ENCODE measurements at regions not wholly inside any gene's neighbourhood (a gene's known extent, or its start where the extent isn't known, plus 50 kb on each side); places are given as distances from the start of the nearest gene placed in this dataset.

DNA sequence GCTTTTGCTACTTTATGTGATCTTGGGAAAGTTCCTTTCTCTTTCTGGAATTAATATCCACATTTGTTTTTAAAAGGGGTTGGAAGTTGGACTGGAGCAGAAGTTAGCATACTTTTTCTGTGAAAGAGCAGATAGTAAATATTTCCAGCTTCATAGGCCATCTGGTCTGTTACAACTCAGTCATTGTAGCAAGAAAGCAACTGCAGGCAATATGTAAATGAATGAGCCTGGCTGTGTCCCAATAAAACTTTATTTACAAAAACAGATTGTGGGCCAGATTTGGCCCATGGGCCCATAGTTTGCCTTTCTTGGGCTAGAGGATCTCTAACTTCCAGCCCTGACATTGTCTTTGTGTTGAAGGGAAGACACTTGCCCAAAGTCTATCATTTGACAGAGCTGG lies 104.4 kb downstream of the ACTL7B start:
- Histone ChIP-seq H3K23ac (ENCODE audit: low read length) (no peak overlapping the region), H3K79me2 (ENCODE audit: control insufficient read depth, insufficient read depth, low read length, poor library complexity) (no peaks in the 10 kb centered on the region), H3K18ac (ENCODE audit: low read length) (no peak overlapping the region), H3K9me3 (ENCODE audit: insufficient read depth, low read depth, low read length) (peaks cover 3% of the 10 kb centered on the region), H3K9ac (ENCODE audit: low read length) (no peak overlapping the region), H3K27me3 (ENCODE audit: insufficient read depth, low read length) (no peaks in the 10 kb centered on the region), H3K4ac (ENCODE audit: low read depth, low read length) (no peak overlapping the region), H4K12ac (ENCODE audit: low read depth, low read length) (no peak overlapping the region), H2AFZ (ENCODE audit: insufficient read depth, low read length, poor library complexity) (no peak overlapping the region), H3K14ac (ENCODE audit: low read length) (no peak overlapping the region), H3K27ac (ENCODE audit: low read depth, low read length) (no peak overlapping the region), H4K91ac (ENCODE audit: low read depth, low read length) (no peak overlapping the region), H2BK5ac (ENCODE audit: low read depth, low read length, poor library complexity) (no peak overlapping the region), H2BK12ac (ENCODE audit: low read length) (no peak overlapping the region), H4K8ac (ENCODE audit: low read depth, low read length) (no peak overlapping the region), H2AK5ac (ENCODE audit: low read length) (no peak overlapping the region), H3K4me1 (ENCODE audit: control insufficient read depth in 1 of 2, insufficient read depth in 2 of 2, low read length in 2 of 2) (no peaks in the 10 kb centered on the region), H3K4me3 (ENCODE audit: low read depth, low read length) (no peak overlapping the region), H3K4me2 (ENCODE audit: low read length) (no peak overlapping the region), H3K36me3 (ENCODE audit: control insufficient read depth in 1 of 2, insufficient read depth in 2 of 2, low read length in 2 of 2) (no peaks in the 10 kb centered on the region), H3K79me1 (ENCODE audit: low read length) (no peaks in the 10 kb centered on the region), H2BK120ac (ENCODE audit: insufficient read depth, low read length, poor library complexity) (no peak overlapping the region)
- no peak for DNase-seq

DNA sequence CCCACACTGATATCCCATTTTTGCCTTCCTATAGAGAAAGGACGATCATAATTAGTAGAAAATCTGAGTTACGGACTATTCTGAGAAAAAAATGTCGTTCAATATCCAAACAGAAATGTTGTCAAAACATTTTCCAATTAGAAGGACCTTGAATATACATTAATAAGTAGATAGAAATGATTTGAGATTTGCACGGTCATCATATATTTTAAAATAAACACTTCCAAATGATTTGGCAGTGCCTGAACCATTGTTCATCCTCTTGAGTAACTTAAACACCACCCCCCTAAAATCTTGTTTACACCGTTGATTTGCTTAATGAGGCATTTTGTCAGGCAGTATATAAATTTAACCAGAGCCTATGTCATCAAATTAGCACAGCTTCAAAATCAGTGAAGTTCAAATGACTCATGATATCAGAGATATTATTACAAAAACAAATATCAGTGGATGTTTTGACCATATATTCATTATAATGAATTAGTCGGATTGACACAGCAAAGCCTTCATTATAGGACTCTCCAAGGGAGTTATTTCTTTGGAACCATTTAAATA lies 105.0 kb downstream of the ACTL7B start:
- Histone ChIP-seq H3K9me3 (ENCODE audit: insufficient read depth, low read depth, low read length) (peaks cover 3% of the 10 kb centered on the region), H2AK5ac (ENCODE audit: low read length) (no peak overlapping the region), H3K36me3 (ENCODE audit: control insufficient read depth in 1 of 2, insufficient read depth in 2 of 2, low read length in 2 of 2) (no peaks in the 10 kb centered on the region), H4K8ac (ENCODE audit: low read depth, low read length) (no peak overlapping the region), H2BK120ac (ENCODE audit: insufficient read depth, low read length, poor library complexity) (no peak overlapping the region), H2BK5ac (ENCODE audit: low read depth, low read length, poor library complexity) (no peak overlapping the region), H3K4me2 (ENCODE audit: low read length) (no peak overlapping the region), H3K79me1 (ENCODE audit: low read length) (no peaks in the 10 kb centered on the region), H3K9ac (ENCODE audit: low read length) (no peak overlapping the region), H3K4ac (ENCODE audit: low read depth, low read length) (no peak overlapping the region), H3K27me3 (ENCODE audit: insufficient read depth, low read length) (no peaks in the 10 kb centered on the region), H2AFZ (ENCODE audit: insufficient read depth, low read length, poor library complexity) (no peak overlapping the region), H4K12ac (ENCODE audit: low read depth, low read length) (no peak overlapping the region), H3K4me1 (ENCODE audit: control insufficient read depth in 1 of 2, insufficient read depth in 2 of 2, low read length in 2 of 2) (no peaks in the 10 kb centered on the region), H3K4me3 (ENCODE audit: low read depth, low read length) (no peak overlapping the region), H4K91ac (ENCODE audit: low read depth, low read length) (no peak overlapping the region), H3K27ac (ENCODE audit: low read depth, low read length) (no peak overlapping the region), H2BK12ac (ENCODE audit: low read length) (no peak overlapping the region), H3K18ac (ENCODE audit: low read length) (no peak overlapping the region), H3K14ac (ENCODE audit: low read length) (no peak overlapping the region), H3K23ac (ENCODE audit: low read length) (no peak overlapping the region), H3K79me2 (ENCODE audit: control insufficient read depth, insufficient read depth, low read length, poor library complexity) (no peaks in the 10 kb centered on the region)
- DNase-seq, result no peak
- no CpG with 5 or more reads among the region's 6 CpGs for WGBS (ENCODE audit: extremely low coverage, insufficient coverage, insufficient read length)

DNA sequence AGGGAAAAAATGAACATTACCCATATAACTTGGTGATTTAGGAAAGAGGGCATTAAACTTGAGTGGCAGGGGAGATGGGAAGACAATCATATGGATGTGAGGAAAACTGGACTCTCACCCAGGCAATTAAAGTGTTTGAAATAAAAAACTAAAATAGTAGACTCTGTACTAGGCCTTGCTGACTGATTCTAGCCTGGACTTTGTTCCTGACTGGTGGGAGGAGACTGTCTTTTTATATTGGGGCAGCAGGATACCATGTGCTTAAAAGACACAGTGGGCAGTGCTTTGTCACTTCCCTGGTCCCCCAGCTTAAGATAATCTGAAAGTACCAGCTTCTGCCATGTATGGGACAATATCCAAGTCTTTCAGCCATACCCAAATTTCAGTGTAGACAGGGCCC lies 107.0 kb downstream of the ACTL7B start:
- Histone ChIP-seq H2BK5ac (ENCODE audit: low read depth, low read length, poor library complexity) (no peak overlapping the region), H2BK120ac (ENCODE audit: insufficient read depth, low read length, poor library complexity) (no peak overlapping the region), H3K4me3 (ENCODE audit: low read depth, low read length) (no peak overlapping the region), H3K4me1 (ENCODE audit: control insufficient read depth in 1 of 2, insufficient read depth in 2 of 2, low read length in 2 of 2) (peaks cover 4% of the 10 kb centered on the region in 2 experiments), H3K9ac (ENCODE audit: low read length) (no peak overlapping the region), H3K18ac (ENCODE audit: low read length) (no peak overlapping the region), H3K9me3 (ENCODE audit: insufficient read depth, low read depth, low read length) (peaks cover 3% of the 10 kb centered on the region), H4K12ac (ENCODE audit: low read depth, low read length) (no peak overlapping the region), H2BK12ac (ENCODE audit: low read length) (no peak overlapping the region), H3K36me3 (ENCODE audit: control insufficient read depth in 1 of 2, insufficient read depth in 2 of 2, low read length in 2 of 2) (no peaks in the 10 kb centered on the region), H4K91ac (ENCODE audit: low read depth, low read length) (no peak overlapping the region), H3K14ac (ENCODE audit: low read length) (no peak overlapping the region), H3K4ac (ENCODE audit: low read depth, low read length) (no peak overlapping the region), H3K79me2 (ENCODE audit: control insufficient read depth, insufficient read depth, low read length, poor library complexity) (no peaks in the 10 kb centered on the region), H3K4me2 (ENCODE audit: low read length) (no peak overlapping the region), H2AFZ (ENCODE audit: insufficient read depth, low read length, poor library complexity) (no peak overlapping the region), H3K27ac (ENCODE audit: low read depth, low read length) (no peak overlapping the region), H3K79me1 (ENCODE audit: low read length) (no peaks in the 10 kb centered on the region), H3K27me3 (ENCODE audit: insufficient read depth, low read length) (no peaks in the 10 kb centered on the region), H3K23ac (ENCODE audit: low read length) (no peak overlapping the region), H4K8ac (ENCODE audit: low read depth, low read length) (no peak overlapping the region), H2AK5ac (ENCODE audit: low read length) (no peak overlapping the region)
- no peak for DNase-seq

- Histone ChIP-seq H3K4me1 (ENCODE audit: control insufficient read depth in 1 of 2, insufficient read depth in 2 of 2, low read length in 2 of 2) (peaks cover 4 to 8% of the 10 kb centered on the region in 2 experiments), H3K9me3 (ENCODE audit: insufficient read depth, low read depth, low read length) (no peaks in the 10 kb centered on the region), H3K23ac (ENCODE audit: low read length) (no peak overlapping the region), H3K4me3 (ENCODE audit: low read depth, low read length) (no peak overlapping the region), H3K36me3 (ENCODE audit: control insufficient read depth in 1 of 2, insufficient read depth in 2 of 2, low read length in 2 of 2) (no peaks in the 10 kb centered on the region), H3K14ac (ENCODE audit: low read length) (no peak overlapping the region), H3K27ac (ENCODE audit: low read depth, low read length) (no peak overlapping the region), H2AFZ (ENCODE audit: insufficient read depth, low read length, poor library complexity) (no peak overlapping the region), H3K18ac (ENCODE audit: low read length) (no peak overlapping the region), H4K91ac (ENCODE audit: low read depth, low read length) (no peak overlapping the region), H3K27me3 (ENCODE audit: insufficient read depth, low read length) (no peaks in the 10 kb centered on the region), H2AK5ac (ENCODE audit: low read length) (no peak overlapping the region), H3K4me2 (ENCODE audit: low read length) (no peak overlapping the region), H4K8ac (ENCODE audit: low read depth, low read length) (no peak overlapping the region), H2BK12ac (ENCODE audit: low read length) (no peak overlapping the region), H3K79me1 (ENCODE audit: low read length) (no peaks in the 10 kb centered on the region), H3K4ac (ENCODE audit: low read depth, low read length) (no peak overlapping the region), H4K12ac (ENCODE audit: low read depth, low read length) (no peak overlapping the region), H3K79me2 (ENCODE audit: control insufficient read depth, insufficient read depth, low read length, poor library complexity) (no peaks in the 10 kb centered on the region), H3K9ac (ENCODE audit: low read length) (no peak overlapping the region), H2BK5ac (ENCODE audit: low read depth, low read length, poor library complexity) (no peak overlapping the region), H2BK120ac (ENCODE audit: insufficient read depth, low read length, poor library complexity) (no peak overlapping the region)
- no peak for DNase-seq
- no CpG with 5 or more reads among the region's 2 CpGs for WGBS (ENCODE audit: extremely low coverage, insufficient coverage, insufficient read length)
These were observed 108.9 kb downstream of the ACTL7B start for GRCh38 chr9:108746864-108747263.
